ENCODE measurements at regions not wholly inside any gene's neighbourhood (a gene's known extent, or its start where the extent isn't known, plus 50 kb on each side); places are given as distances from the start of the nearest gene placed in this dataset.

- no peaks in the 10 kb centered on the region for H3K4me1 Mint-ChIP-seq (ENCODE audit: low read depth)
- no peak overlapping the region for H3K27ac Mint-ChIP-seq
These were observed 60.0 kb upstream of the CCDC91 start for GRCh38 chr12:28130234-28130624.

GRCh38 chr12:28130625-28131598 is 59.3 kb upstream of the CCDC91 start:
- intact Hi-C loops (cut with micrococcal nuclease) = no loop called here
- no peak for DNase-seq (ENCODE audit: low spot score)
- Mint-ChIP-seq H3K9me3 (no peaks in the 10 kb centered on the region), H3K27ac (no peak overlapping the region), H3K4me3 (no peak overlapping the region), H3K27me3 (ENCODE audit: insufficient read depth) (no peaks in the 10 kb centered on the region), H3K4me1 (ENCODE audit: low read depth) (no peaks in the 10 kb centered on the region), H3K36me3 (ENCODE audit: low read depth) (no peaks in the 10 kb centered on the region)

More at GRCh38 chr12:28130234-28130624, 60.0 kb upstream of the CCDC91 start:
- H3K27me3 Mint-ChIP-seq (ENCODE audit: insufficient read depth) = no peaks in the 10 kb centered on the region
- no peak overlapping the region for H3K4me3 Mint-ChIP-seq
- H3K36me3 Mint-ChIP-seq (ENCODE audit: low read depth) = no peaks in the 10 kb centered on the region
- no peaks in the 10 kb centered on the region for H3K9me3 Mint-ChIP-seq
- no peak for DNase-seq (ENCODE audit: low spot score)
- intact Hi-C loops (cut with micrococcal nuclease) = no loop called here

GRCh38 chr12:28132398-28132797 is 57.9 kb upstream of the CCDC91 start:
- Mint-ChIP-seq H3K4me3 (no peak overlapping the region), H3K27ac (no peak overlapping the region), H3K27me3 (ENCODE audit: insufficient read depth) (no peaks in the 10 kb centered on the region), H3K4me1 (ENCODE audit: low read depth) (no peaks in the 10 kb centered on the region), H3K36me3 (ENCODE audit: low read depth) (no peaks in the 10 kb centered on the region), H3K9me3 (no peaks in the 10 kb centered on the region)
- intact Hi-C loops (cut with micrococcal nuclease) = no loop called here
- no peak for DNase-seq (ENCODE audit: low spot score)

- intact Hi-C loops (cut with micrococcal nuclease) = no loop called here
- DNase-seq (ENCODE audit: low spot score) = no peak
- Mint-ChIP-seq H3K36me3 (ENCODE audit: low read depth) (no peaks in the 10 kb centered on the region), H3K9me3 (no peaks in the 10 kb centered on the region), H3K27me3 (ENCODE audit: insufficient read depth) (no peaks in the 10 kb centered on the region), H3K4me3 (no peak overlapping the region), H3K4me1 (ENCODE audit: low read depth) (no peaks in the 10 kb centered on the region), H3K27ac (no peak overlapping the region)
These were observed 54.3 kb upstream of the CCDC91 start for GRCh38 chr12:28135801-28136439.

- no peaks in the 10 kb centered on the region for H3K27me3 Mint-ChIP-seq (ENCODE audit: insufficient read depth)
- H3K4me1 Mint-ChIP-seq (ENCODE audit: low read depth) = no peaks in the 10 kb centered on the region
- no peaks in the 10 kb centered on the region for H3K9me3 Mint-ChIP-seq
- DNase-seq (ENCODE audit: low spot score) = no peak
- intact Hi-C loops (cut with micrococcal nuclease) = no loop called here
- no peaks in the 10 kb centered on the region for H3K36me3 Mint-ChIP-seq (ENCODE audit: low read depth)
- H3K27ac Mint-ChIP-seq = no peak overlapping the region
- no peak overlapping the region for H3K4me3 Mint-ChIP-seq
These were observed 52.8 kb upstream of the CCDC91 start for GRCh38 chr12:28137414-28137813.

GRCh38 chr12:28140404-28140803 is 49.9 kb upstream of the CCDC91 start:
- no peaks in the 10 kb centered on the region for H3K27me3 Mint-ChIP-seq (ENCODE audit: insufficient read depth)
- no peaks in the 10 kb centered on the region for H3K9me3 Mint-ChIP-seq
- DNase-seq (ENCODE audit: low spot score) = no peak
- H3K36me3 Mint-ChIP-seq (ENCODE audit: low read depth) = no peaks in the 10 kb centered on the region
- no peak overlapping the region for H3K27ac Mint-ChIP-seq
- intact Hi-C loops (cut with micrococcal nuclease) = no loop called here
- H3K4me3 Mint-ChIP-seq = no peak overlapping the region
- no peaks in the 10 kb centered on the region for H3K4me1 Mint-ChIP-seq (ENCODE audit: low read depth)
